ENCODE measurements at regions not wholly inside any gene's neighbourhood (a gene's known extent, or its start where the extent isn't known, plus 50 kb on each side); places are given as distances from the start of the nearest gene placed in this dataset.

- TF ChIP-seq POLR2A (IDR thresholded peaks at IDR 0.05) (no peak), CTCF (IDR thresholded peaks at IDR 0.05) (no peak)
Measured at GRCh38 chr10:65367706-65368105, 1558.1 kb upstream of the LRRTM3 start.
